Astrocyte of the spinal cord (primary cell): ENCODE measurements at regions not wholly inside any gene's neighbourhood (a gene's known extent, or its start where the extent isn't known, plus 50 kb on each side); places are given as distances from the start of the nearest gene placed in this dataset.

Experiments used
- DNase-seq: peaks from one replicate; pipeline ENCODE4 v3.0.0; 2011; ENCODE audit warnings: low read depth, low spot score
- H3K4me3 ChIP-seq: 2 replicates; pipeline ENCODE4 v1.5.1; 2011; ENCODE audit warnings: low read depth, mild to moderate bottlenecking, low read length, moderate library complexity
- CTCF ChIP-seq: IDR thresholded peaks from 2 replicates; pipeline ENCODE4 v1.5.1; 2012; ENCODE audit warnings: low read depth, mild to moderate bottlenecking, low read length, inconsistent platforms
- in situ Hi-C: cut with HindIII; loops from 2 replicates; pipeline ENCODE4 v1.10.0; 2017; ENCODE audit warnings: low sequenced_read_pairs

DNA sequence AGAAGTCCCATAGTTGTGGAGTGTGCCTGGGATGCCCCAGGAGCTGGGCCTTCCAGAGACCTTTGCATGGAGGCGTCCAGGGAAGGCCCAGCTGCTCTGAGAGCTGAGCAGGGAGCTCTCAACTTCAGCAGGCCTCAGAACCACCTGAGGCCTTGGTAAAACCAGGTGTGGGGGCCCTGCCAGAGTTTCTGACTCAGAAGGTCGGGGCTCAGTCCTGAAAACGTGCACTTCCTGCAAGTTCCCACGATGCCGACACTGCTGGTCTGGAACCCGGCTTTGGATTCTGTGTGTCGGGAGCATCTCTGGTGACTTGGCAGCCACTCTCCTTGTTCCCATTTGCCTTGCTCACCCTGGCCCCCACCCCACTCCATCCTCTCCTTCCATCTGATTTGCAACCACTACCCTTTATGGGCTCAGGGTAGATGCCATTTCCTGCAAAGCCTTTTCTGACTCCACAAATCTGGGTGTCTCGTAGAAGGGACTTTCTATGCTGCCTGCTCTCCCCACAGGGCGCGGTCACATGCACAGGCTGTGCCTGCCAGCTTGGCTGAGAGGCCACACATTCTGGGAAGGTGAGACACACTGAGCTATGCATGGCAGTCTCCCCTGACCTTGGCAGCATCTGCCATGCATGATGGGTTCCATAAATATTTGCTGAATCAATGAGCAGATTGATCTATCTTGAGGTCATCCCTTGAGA lies 244.7 kb downstream of the COL4A1 start:
- DNase-seq = no peak
- TF ChIP-seq CTCF = no peak
- in situ Hi-C loops = no loop called here
- no peak overlapping the region for H3K4me3 ChIP-seq

- no peak for TF ChIP-seq CTCF
Measured at GRCh38 chr13:110061270-110061669, 245.7 kb downstream of the COL4A1 start.

DNA sequence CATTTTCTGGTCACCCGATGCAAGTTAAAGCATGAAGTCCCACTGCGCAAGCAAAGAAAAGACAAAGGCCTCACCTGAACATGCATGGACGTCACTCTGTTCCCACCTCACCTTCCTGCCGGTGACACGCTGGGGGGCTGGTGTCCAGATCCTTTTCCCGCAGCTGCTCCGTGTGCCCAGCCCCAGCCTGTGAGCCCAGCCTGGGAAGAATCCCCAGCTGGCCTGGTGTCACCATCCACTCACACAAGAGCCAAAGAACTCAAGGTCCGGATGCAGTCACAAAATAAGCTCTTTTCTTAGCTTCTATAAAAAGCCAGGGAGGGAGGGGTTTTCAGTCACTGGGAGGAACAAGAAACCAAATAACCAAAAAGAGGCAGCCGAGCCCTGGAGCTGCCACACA lies 249.9 kb downstream of the COL4A1 start:
- no peak for TF ChIP-seq CTCF
- in situ Hi-C loops = no loop called here
- H3K4me3 ChIP-seq = no peak overlapping the region
- DNase-seq = no peak

More at GRCh38 chr13:110061270-110061669, 245.7 kb downstream of the COL4A1 start:
- DNase-seq = no peak
- in situ Hi-C loops = no loop called here
- no peak overlapping the region for H3K4me3 ChIP-seq

- no peak for DNase-seq
- no peak overlapping the region for H3K4me3 ChIP-seq
- in situ Hi-C loops = no loop called here
- TF ChIP-seq CTCF = no peak
Measured at GRCh38 chr13:110056640-110057039, 250.3 kb downstream of the COL4A1 start.

DNA sequence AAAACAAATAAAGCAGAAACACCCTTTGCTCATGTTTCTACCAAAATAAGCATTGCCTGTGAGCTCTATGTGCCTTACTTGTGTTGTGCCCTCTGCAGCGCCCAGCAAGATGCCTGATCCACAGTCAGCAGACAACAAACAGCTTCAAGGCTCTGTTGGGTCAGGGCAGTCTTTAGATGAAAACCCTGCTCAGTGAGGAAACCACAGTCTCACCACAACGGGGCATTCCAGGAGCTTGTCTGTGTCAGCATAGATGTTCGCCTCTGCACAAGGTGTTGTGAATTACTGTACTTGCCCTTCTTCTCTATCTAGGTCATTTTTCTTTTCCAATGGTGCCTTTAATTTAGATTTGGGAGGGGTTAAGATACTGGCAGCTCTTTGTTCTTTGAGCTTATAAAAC lies 251.9 kb downstream of the COL4A1 start:
- TF ChIP-seq CTCF = no peak
- DNase-seq = peak; percentile 27
- in situ Hi-C loops = no loop called here
- no peak overlapping the region for H3K4me3 ChIP-seq

DNA sequence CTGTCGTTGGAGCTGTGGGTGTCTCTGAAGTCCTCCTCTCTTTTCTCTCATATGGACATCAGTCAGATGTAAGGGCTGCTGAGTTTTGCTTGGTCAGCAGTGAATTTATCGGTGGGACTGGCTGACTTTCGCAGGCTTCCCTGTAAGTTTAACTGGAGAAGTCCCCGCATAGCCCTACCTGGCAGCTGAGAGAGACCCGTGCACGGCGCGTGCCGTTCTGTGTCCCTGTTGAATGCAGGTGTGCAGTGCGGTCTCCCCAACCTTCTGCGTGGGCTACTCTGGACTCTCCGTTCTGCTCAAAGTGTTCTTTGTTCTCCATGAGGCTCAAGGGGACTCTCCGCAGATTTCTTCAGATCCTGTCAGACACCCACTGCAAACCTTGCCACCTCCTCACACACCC lies 252.9 kb downstream of the COL4A1 start:
- in situ Hi-C loops = no loop called here

More for the DNA sequence above, 252.9 kb downstream of the COL4A1 start:
- DNase-seq = no peak
- TF ChIP-seq CTCF = no peak
- H3K4me3 ChIP-seq = no peak overlapping the region
